Smooth muscle cell (in vitro differentiated cells): ENCODE measurements at regions not wholly inside any gene's neighbourhood (a gene's known extent, or its start where the extent isn't known, plus 50 kb on each side); places are given as distances from the start of the nearest gene placed in this dataset.

Experiments used
- DNase-seq: peaks from one replicate; lab custom pipeline; 2025; ENCODE audit not compliant: unreplicated experiment; lab: John Stamatoyannopoulos, UW
- H2AFZ ChIP-seq: fragments of 200-600 bp; sonication (generic); 2 replicates; pipeline ENCODE4 v1.6.0; 2016; ENCODE audit warnings: antibody characterized with exemption, low read depth, mild to moderate bottlenecking
- H3F3A ChIP-seq: fragments of 200-600 bp; sonication (generic); 2 replicates; pipeline ENCODE4 v1.6.0; 2017; ENCODE audit warnings: antibody characterized with exemption, low read depth
- H3K27ac ChIP-seq: fragments of 200-600 bp; sonication (generic); 2 replicates; pipeline ENCODE4 v1.5.1; 2016; ENCODE audit warnings: low read depth, mild to moderate bottlenecking
- H3K27me3 ChIP-seq: fragments of 200-600 bp; sonication (generic); 2 replicates; pipeline ENCODE4 v1.6.1; 2016; ENCODE audit warnings: low read depth, mild to moderate bottlenecking
- H3K36me3 ChIP-seq: fragments of 200-600 bp; sonication (generic); 2 replicates; pipeline ENCODE4 v1.5.1; 2016; ENCODE audit warnings: low read depth
- H3K4me1 ChIP-seq: fragments of 200-600 bp; sonication (generic); 2 replicates; pipeline ENCODE4 v1.5.1; 2016; ENCODE audit warnings: low read depth
- H3K4me2 ChIP-seq: fragments of 200-600 bp; sonication (generic); 2 replicates; pipeline ENCODE4 v1.6.0; 2016; ENCODE audit warnings: mild to moderate bottlenecking
- H3K4me3 ChIP-seq: fragments of 200-600 bp; sonication (generic); 2 replicates; pipeline ENCODE4 v1.5.1; 2016; ENCODE audit warnings: mild to moderate bottlenecking
- H3K79me2 ChIP-seq: fragments of 200-600 bp; sonication (generic); 2 replicates; pipeline ENCODE4 v1.6.0; 2016; ENCODE audit warnings: low read depth, mild to moderate bottlenecking
- H3K9ac ChIP-seq: fragments of 200-600 bp; sonication (generic); 2 replicates; pipeline ENCODE4 v1.6.0; 2016; ENCODE audit warnings: low read depth
- H3K9me3 ChIP-seq: fragments of 200-600 bp; sonication (generic); replicated peaks from 2 replicates; pipeline ENCODE4 v1.5.1; 2016; ENCODE audit warnings: low read depth
- H4K20me1 ChIP-seq: fragments of 200-600 bp; sonication (generic); 2 replicates; pipeline ENCODE4 v1.6.0; 2016; ENCODE audit warnings: low read depth
- CTCF ChIP-seq: fragments of 200-600 bp; sonication (generic); IDR thresholded peaks from 2 replicates; pipeline ENCODE4 v1.5.1; 2017; ENCODE audit warnings: borderline replicate concordance, mild to moderate bottlenecking, antibody characterized with exemption; ENCODE audit not compliant: insufficient read depth, poor library complexity, severe bottlenecking
- WGBS: methylation state at CpG from one replicate; pipeline ENCODE4 v1.1.7; 2016; ENCODE audit warnings: low lambda C conversion rate; 5-methylcytosine and 5-hydroxymethylcytosine counted together

GRCh38 chr7:81040496-81040895 lies 121.6 kb upstream of the SEMA3C start:
- Histone ChIP-seq H3K27me3 (no peaks in the 10 kb centered on the region), H3F3A (no peaks in the 10 kb centered on the region), H3K9me3 (no peaks in the 10 kb centered on the region), H3K27ac (no peak overlapping the region), H3K79me2 (no peaks in the 10 kb centered on the region), H4K20me1 (no peaks in the 10 kb centered on the region), H3K4me2 (no peak overlapping the region), H3K36me3 (no peaks in the 10 kb centered on the region), H3K4me1 (no peaks in the 10 kb centered on the region), H3K4me3 (no peak overlapping the region), H2AFZ (no peak overlapping the region), H3K9ac (no peak overlapping the region)
- 92% methylated on average over 1 of the region's 1 CpG for WGBS
- no peak for DNase-seq
- TF ChIP-seq CTCF = no peak

DNA sequence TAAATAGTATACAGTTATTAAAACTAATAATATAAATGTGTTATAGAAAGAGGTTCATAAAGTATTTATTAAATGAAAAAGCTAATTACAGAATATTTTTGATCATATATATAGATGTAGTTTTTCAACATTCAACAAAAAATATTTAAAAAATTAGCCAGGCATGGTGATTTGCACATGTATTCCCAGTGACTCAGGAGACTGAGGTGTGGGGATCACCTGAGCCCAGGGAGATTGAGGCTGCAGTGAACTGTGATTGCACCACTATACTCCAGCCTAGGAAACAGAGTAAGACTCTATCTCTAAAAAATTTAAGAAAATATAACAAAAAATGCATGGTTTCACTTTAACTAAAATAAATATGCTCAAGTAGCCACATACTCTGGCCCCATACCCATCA lies 118.0 kb upstream of the SEMA3C start:
- Histone ChIP-seq H3K27ac (no peak overlapping the region), H3K4me3 (no peak overlapping the region), H3K9ac (no peak overlapping the region), H3K4me2 (no peak overlapping the region), H3F3A (no peaks in the 10 kb centered on the region), H3K27me3 (no peaks in the 10 kb centered on the region), H2AFZ (no peak overlapping the region), H4K20me1 (no peaks in the 10 kb centered on the region), H3K79me2 (no peaks in the 10 kb centered on the region), H3K9me3 (no peaks in the 10 kb centered on the region), H3K4me1 (no peaks in the 10 kb centered on the region), H3K36me3 (no peaks in the 10 kb centered on the region)
- DNase-seq = no peak
- TF ChIP-seq CTCF = no peak

GRCh38 chr7:81036057-81036456 lies 117.2 kb upstream of the SEMA3C start:
- Histone ChIP-seq H3K36me3 (no peaks in the 10 kb centered on the region), H3K27ac (no peak overlapping the region), H3K9ac (no peak overlapping the region), H3K27me3 (no peaks in the 10 kb centered on the region), H3K9me3 (no peaks in the 10 kb centered on the region), H3K4me1 (no peaks in the 10 kb centered on the region), H3K4me3 (no peak overlapping the region), H3K4me2 (no peak overlapping the region), H4K20me1 (no peaks in the 10 kb centered on the region), H2AFZ (no peak overlapping the region), H3F3A (no peaks in the 10 kb centered on the region), H3K79me2 (no peaks in the 10 kb centered on the region)
- DNase-seq = no peak
- no peak for TF ChIP-seq CTCF
- WGBS = 69% methylated on average over 5 of the region's 5 CpGs

GRCh38 chr7:81031996-81032395 lies 113.1 kb upstream of the SEMA3C start:
- Histone ChIP-seq H3K4me2 (no peak overlapping the region), H4K20me1 (no peaks in the 10 kb centered on the region), H3K4me3 (no peak overlapping the region), H2AFZ (no peak overlapping the region), H3K9ac (no peak overlapping the region), H3K79me2 (no peaks in the 10 kb centered on the region), H3K36me3 (no peaks in the 10 kb centered on the region), H3K9me3 (no peaks in the 10 kb centered on the region), H3K27me3 (no peaks in the 10 kb centered on the region), H3K4me1 (no peaks in the 10 kb centered on the region), H3F3A (no peaks in the 10 kb centered on the region), H3K27ac (no peak overlapping the region)
- 87% methylated on average over 3 of the region's 3 CpGs for WGBS
- TF ChIP-seq CTCF = no peak
- DNase-seq = no peak
